ENCODE measurements at regions not wholly inside any gene's neighbourhood (a gene's known extent, or its start where the extent isn't known, plus 50 kb on each side); places are given as distances from the start of the nearest gene placed in this dataset.
"Not testable (repeated sequence)": the region's sequence is repeated elsewhere in the genome, so short reads cannot be mapped to it uniquely, and the experiment has no call there.

GRCh38 chr14:87630846-87631245 is 362.1 kb downstream of the GALC start:
- DNase-seq (ENCODE audit: low read depth) = no peak

GRCh38 chr14:87629788-87630187 is 363.2 kb downstream of the GALC start:
- no peak for DNase-seq (ENCODE audit: low read depth)

DNA sequence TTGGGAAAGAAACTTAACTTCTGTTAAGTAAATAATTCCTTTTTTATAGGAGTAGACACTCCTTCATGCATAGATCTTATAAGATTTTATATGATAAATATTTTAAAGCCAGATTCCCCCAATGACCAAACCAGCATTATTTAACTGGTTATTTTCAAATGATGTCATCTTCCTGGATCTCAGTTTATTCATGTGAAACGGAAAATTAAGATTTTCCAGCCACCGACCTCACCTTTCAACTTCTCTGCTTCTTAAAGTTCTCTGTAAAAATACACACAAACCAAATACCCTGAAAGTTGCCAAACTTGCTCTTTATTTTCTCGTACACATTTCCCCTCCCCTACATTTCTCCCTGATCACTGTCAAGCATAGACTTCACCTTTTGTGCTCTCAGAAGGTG is 364.2 kb downstream of the GALC start:
- DNase-seq (ENCODE audit: low read depth) = no peak

DNA sequence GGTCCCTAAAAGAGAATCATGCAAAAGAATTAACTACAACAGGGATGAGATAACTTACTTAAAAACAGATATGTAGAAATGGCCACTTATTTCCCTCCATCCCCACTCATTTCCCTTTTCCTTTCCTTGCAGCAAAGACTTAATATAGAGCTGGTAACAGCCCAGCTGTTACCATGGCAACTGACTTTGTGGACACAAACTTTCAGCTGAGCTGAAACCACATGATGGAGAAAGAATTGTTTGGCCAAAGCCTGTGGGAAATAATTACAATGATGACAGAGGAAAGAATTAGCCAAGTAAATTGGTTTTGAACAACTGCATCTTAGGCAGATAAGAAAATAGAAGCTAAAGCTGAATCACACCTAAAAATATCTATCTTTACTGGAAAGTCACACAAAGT is 364.9 kb downstream of the GALC start:
- no peak for DNase-seq (ENCODE audit: low read depth)

GRCh38 chr14:87626266-87626665 is 366.7 kb downstream of the GALC start:
- DNase-seq (ENCODE audit: low read depth) = no peak

- no peak for DNase-seq (ENCODE audit: low read depth)
Observed at GRCh38 chr14:87623616-87624015, 369.4 kb downstream of the GALC start.

- no peak for DNase-seq (ENCODE audit: low read depth)
Observed at GRCh38 chr14:87617079-87617478, 375.9 kb downstream of the GALC start.

- DNase-seq (ENCODE audit: low read depth) = no peak
Observed at GRCh38 chr14:87615822-87616679, 376.9 kb downstream of the GALC start.

- DNase-seq (ENCODE audit: low read depth) = no peak
Observed at GRCh38 chr14:87615047-87615446, 377.9 kb downstream of the GALC start.

GRCh38 chr14:87613881-87614280 is 379.1 kb downstream of the GALC start:
- DNase-seq (ENCODE audit: low read depth) = no peak

DNA sequence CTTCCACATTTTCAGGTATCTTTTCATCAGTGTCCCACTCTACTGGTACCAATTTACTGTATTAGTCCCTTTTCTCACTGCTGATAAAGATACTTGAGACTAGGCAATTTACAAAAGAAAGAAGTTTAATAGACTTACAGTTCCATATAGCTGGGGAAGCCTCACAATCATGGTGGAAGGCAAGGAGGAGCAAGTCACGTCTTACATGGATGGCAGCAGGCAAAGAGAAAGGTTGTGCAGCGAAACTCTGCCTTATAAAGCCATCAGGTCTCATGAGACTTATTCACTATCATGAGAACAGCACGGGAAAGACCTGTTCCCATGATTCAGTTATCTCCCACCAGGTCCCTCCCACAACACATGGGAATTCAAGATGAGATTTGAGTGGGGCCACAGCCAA is 385.9 kb downstream of the GALC start:
- DNase-seq (ENCODE audit: low read depth) = not testable (repeated sequence)

DNA sequence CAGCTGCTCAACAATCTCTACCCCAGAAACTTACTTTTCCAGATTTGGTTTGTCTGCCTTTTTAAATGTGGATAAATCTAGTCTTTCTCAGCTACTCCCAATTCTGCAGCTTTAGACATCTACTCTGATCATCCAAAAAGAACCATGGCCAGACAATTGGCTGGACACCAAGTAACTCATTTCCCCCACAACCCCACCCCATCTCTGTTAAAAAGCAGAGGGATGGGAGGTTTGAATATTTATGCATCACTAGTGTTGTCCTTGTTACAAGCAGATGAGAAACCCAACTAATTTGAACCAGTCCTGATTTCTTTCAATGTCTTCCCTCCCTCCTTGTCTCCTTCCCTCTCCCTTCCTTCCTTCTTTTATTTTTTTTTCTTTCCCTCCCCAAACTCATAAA is 391.9 kb downstream of the GALC start:
- no peak for DNase-seq (ENCODE audit: low read depth)

DNA sequence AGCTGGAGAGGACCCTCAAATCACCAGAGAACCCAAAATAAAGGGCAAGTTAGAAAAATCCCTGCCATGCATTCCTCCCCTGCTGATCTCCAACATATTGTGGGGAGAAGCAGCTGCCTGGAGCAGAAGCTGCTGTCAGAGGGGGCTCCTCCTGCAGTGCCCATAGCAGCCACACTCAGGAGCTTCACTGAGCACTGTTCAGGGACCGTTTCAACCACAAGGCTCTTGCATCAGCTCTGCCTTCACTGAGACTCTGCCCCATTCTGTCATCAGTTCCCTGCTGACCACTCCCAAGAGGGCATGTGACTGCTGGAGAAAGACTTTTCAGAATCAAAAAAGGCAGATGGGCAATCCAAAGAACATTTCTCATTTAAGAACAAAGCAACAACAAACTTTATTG is 392.7 kb downstream of the GALC start:
- no peak for DNase-seq (ENCODE audit: low read depth)

DNA sequence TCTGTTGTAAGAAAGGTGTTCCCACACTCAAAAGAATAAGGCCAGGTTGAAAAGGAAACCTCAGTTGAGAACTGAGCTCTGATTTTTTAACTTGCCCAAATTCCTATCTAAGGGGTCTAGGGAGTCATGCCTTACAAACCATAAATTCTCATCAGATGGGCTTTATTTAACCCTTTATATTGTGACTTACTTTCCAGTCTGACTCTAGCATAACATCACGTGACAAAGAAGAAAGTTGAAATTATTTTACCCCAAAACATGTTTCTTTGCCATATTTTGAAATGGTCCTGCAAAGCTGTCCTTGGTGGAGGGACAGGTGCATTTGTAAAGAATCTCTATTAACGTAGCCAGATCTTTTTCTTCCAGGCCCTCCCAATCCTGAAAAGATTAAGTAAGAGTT is 411.7 kb downstream of the GALC start:
- DNase-seq (ENCODE audit: low read depth) = no peak

GRCh38 chr14:87579036-87579435 is 413.9 kb downstream of the GALC start:
- DNase-seq (ENCODE audit: low read depth) = no peak

DNA sequence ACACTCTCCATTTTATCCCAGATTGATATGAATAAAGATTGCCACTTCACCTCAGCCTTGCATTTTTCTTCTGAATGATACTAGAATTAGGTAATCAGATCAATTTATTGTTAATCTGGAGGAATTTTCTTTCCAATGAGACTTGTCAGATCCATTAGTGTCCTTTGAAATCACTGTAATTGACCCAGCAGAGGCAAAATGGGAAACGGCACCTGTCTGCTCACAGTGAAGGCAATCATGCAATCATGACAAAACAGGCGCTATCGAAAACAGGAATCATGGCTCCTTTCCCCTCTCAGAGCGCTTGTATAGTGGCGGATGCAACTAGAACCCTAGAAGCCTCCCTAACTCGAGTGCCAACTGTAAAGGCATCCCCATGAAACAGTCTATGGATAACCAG is 417.6 kb downstream of the GALC start:
- DNase-seq (ENCODE audit: low read depth) = no peak

DNA sequence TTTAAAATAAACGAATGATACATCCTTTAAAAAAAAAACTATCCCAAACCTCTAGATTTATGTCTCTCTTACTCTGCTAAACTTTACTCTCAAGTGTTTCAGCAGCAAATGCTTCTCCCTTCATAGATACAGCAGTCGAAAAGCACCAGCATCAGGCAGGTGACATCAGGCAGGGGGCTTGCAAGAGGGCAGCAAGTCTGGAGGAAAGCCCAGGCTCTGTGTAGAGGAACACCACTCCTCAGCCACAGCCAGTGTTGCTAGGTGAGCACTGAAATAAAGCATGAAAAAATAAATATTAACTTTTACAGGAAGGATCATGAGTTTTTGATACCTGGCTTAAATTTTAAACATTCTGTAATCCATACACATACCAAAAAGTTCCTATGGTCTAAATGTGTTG is 419.4 kb downstream of the GALC start:
- DNase-seq (ENCODE audit: low read depth) = no peak

GRCh38 chr14:87567618-87568295 is 425.2 kb downstream of the GALC start:
- no peak for DNase-seq (ENCODE audit: low read depth)

GRCh38 chr14:87566991-87567390 is 426.0 kb downstream of the GALC start:
- no peak for DNase-seq (ENCODE audit: low read depth)

GRCh38 chr14:87547536-87547935 is 445.4 kb downstream of the GALC start:
- DNase-seq (ENCODE audit: low read depth) = no peak

DNA sequence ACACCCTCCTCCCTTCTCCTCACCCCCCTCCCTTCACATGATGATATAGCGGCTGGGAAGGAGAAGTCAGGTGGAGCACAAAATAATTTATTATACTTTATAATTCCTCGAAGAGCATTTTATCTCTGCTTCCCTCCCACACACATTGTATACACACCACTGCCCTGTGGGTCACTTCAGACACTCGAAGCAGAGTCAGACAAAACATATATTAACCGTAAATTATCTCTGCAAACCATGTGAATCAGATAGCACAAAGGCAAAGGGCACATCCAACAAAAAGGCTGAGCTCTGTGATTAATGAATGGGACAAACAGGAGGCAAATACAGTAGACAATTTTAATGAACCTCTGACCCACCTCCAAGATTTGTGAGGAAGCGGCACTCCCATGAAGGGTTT is 450.7 kb downstream of the GALC start:
- DNase-seq (ENCODE audit: low read depth) = no peak

- DNase-seq (ENCODE audit: low read depth) = no peak
Observed at GRCh38 chr14:87540339-87540738, 452.6 kb downstream of the GALC start.

- DNase-seq (ENCODE audit: low read depth) = no peak
Observed at GRCh38 chr14:87529081-87529480, 463.9 kb downstream of the GALC start.

GRCh38 chr14:87526731-87527130 is 466.3 kb downstream of the GALC start:
- DNase-seq (ENCODE audit: low read depth) = no peak

Data from stimulated activated CD8-positive, alpha-beta memory T cell treated with anti-CD3 and anti-CD28 coated beads, Interleukin-12 subunit alpha, Interleukin-12 subunit beta, amount 100 ng/mL, for 1 hour (primary cell).